HG03432 (cell line): ENCODE measurements at regions not wholly inside any gene's neighbourhood (a gene's known extent, or its start where the extent isn't known, plus 50 kb on each side); places are given as distances from the start of the nearest gene placed in this dataset.
"Not testable (repeated sequence)": the region's sequence is repeated elsewhere in the genome, so short reads cannot be mapped to it uniquely, and the experiment has no call there.

Experiments used
- ATAC-seq: cut with Tn5 transposase; IDR thresholded peaks from one replicate; pipeline ENCODE4 v1.9.1; 2021; ENCODE audit warnings: mild to moderate bottlenecking, moderate library complexity; ENCODE audit not compliant: unreplicated experiment

- not testable (repeated sequence) for ATAC-seq
Observed at GRCh38 chr7:159335181-159335926, 190.7 kb upstream of the VIPR2 start.

GRCh38 chr7:159332854-159333479 lies 188.3 kb upstream of the VIPR2 start:
- not testable (repeated sequence) for ATAC-seq

GRCh38 chr7:159331462-159331861 lies 186.8 kb upstream of the VIPR2 start:
- ATAC-seq: no peak

GRCh38 chr7:159329818-159330378 lies 185.2 kb upstream of the VIPR2 start:
- no peak for ATAC-seq

GRCh38 chr7:159328096-159328495 lies 183.4 kb upstream of the VIPR2 start:
- ATAC-seq: no peak

- ATAC-seq: no peak
Observed at GRCh38 chr7:159323359-159323758, 178.7 kb upstream of the VIPR2 start.

GRCh38 chr7:159321278-159321677 lies 176.6 kb upstream of the VIPR2 start:
- ATAC-seq: no peak

GRCh38 chr7:159318682-159319351 lies 174.2 kb upstream of the VIPR2 start:
- ATAC-seq: no peak

- no peak for ATAC-seq
Observed at GRCh38 chr7:159317294-159317693, 172.6 kb upstream of the VIPR2 start.

GRCh38 chr7:159311172-159311494 lies 166.5 kb upstream of the VIPR2 start:
- ATAC-seq: no peak

GRCh38 chr7:159310457-159311171 lies 165.9 kb upstream of the VIPR2 start:
- no peak for ATAC-seq

- not testable (repeated sequence) for ATAC-seq
Observed at GRCh38 chr7:159309214-159309613, 164.5 kb upstream of the VIPR2 start.

- no peak for ATAC-seq
Observed at GRCh38 chr7:159306012-159306411, 161.3 kb upstream of the VIPR2 start.

GRCh38 chr7:159305185-159305584 lies 160.5 kb upstream of the VIPR2 start:
- ATAC-seq: not testable (repeated sequence)

GRCh38 chr7:159303510-159303909 lies 158.8 kb upstream of the VIPR2 start:
- ATAC-seq: not testable (repeated sequence)

- no peak for ATAC-seq
Observed at GRCh38 chr7:159296093-159296681, 151.5 kb upstream of the VIPR2 start.

GRCh38 chr7:159286487-159286886 lies 141.8 kb upstream of the VIPR2 start:
- ATAC-seq: not testable (repeated sequence)

GRCh38 chr7:159281573-159281972 lies 136.9 kb upstream of the VIPR2 start:
- no peak for ATAC-seq

GRCh38 chr7:159280008-159280407 lies 135.3 kb upstream of the VIPR2 start:
- ATAC-seq: no peak

- ATAC-seq: no peak
Observed at GRCh38 chr7:159272739-159273138, 128.1 kb upstream of the VIPR2 start.

- ATAC-seq: no peak
Observed at GRCh38 chr7:159271781-159272180, 127.1 kb upstream of the VIPR2 start.
